ENCODE measurements at regions not wholly inside any gene's neighbourhood (a gene's known extent, or its start where the extent isn't known, plus 50 kb on each side); places are given as distances from the start of the nearest gene placed in this dataset.

GRCh38 chr11:95545116-95545875, 244.3 kb downstream of the FAM76B start:
- DNase-seq, result no peak

DNA sequence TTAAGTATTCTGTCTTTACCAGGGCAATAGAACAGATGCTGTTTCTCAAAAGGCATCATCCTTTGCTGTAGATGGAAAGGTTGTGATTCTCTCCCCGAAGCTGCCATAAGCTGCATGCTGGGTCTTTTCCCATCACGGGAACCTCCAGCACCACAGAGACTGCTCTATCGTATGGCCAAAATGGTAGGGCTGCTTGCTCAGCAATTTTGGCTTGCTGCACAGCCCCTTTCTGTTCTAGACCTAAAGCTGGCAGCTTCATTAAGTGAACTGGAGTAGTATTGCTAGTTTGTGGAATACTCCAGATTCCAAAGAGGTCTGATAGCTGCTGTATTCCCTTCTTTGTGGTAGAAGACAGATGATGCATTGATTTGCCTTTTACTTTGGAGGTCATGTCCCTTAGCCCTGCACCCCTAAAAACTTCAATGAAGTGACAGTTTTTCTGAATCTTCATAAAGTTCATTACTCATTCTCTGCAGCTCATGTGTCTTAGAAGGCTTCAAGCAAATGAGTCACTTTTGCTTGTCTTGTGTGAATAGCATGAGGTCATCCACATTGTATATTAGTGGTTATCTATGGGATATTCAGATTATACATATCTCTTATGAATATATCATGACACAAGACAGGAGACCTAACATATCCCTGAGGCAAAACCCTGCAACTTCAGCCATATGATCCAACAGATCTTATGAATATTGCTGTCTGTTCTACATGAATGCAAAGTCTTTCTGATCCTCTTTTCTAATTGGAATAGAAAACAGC, 245.3 kb downstream of the FAM76B start:
- no peak for DNase-seq

DNA sequence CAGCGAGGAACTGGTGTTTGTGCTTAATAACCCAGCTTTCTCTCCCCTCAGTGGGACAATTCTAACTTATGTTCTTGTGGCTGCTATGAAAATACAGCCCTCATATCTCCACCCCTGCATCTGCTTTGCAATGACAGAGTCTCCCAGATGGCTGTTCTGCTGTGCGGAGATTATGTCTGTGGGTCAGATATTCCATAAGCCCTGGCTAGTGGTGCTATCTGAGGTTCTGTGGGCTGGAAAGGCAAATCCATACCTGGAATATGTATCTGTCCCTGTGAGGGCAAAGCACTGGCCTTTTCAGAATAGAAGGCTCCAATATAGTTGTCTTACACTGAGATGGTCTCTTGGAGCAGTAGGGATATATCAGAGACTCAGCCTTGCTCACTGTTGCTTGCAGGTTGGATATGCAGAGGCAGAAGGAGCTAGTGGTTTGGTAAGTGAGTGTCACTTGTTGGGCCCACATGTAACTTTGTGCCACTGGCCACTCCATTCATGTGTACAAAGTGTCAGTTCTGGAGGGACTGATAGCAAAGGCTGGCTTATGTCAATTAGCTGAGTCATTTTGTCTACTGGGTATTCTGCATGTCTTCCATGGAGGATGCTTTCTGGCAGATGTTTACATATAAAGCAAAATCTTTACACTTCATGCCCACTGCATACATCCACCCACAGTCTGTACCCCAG, 246.6 kb downstream of the FAM76B start:
- DNase-seq, result no peak

DNA sequence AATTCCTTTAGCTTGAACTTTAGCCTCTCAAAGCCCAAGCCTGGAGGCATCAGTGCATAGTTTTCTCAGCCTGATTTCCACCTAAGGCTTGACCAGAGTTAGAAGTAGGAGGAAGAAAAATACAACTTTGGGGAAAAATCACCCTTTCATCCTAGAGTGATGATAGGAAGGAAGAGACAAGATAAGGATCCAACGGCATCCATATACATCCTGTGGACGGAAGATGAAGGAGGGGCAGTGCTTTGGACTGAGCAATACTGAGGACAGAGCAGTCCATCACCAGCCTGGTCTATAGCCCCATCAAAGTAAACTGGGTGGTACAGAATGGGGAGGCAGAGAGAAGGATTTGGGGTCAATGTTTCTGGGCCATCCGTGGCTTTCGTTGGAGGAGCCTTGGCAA, 247.9 kb downstream of the FAM76B start:
- no peak for DNase-seq

GRCh38 chr11:95536047-95536690, 253.4 kb downstream of the FAM76B start:
- DNase-seq, result no peak

GRCh38 chr11:95534809-95535208, 254.8 kb downstream of the FAM76B start:
- DNase-seq, result no peak

GRCh38 chr11:95534226-95534625, 255.4 kb downstream of the FAM76B start:
- no peak for DNase-seq

DNA sequence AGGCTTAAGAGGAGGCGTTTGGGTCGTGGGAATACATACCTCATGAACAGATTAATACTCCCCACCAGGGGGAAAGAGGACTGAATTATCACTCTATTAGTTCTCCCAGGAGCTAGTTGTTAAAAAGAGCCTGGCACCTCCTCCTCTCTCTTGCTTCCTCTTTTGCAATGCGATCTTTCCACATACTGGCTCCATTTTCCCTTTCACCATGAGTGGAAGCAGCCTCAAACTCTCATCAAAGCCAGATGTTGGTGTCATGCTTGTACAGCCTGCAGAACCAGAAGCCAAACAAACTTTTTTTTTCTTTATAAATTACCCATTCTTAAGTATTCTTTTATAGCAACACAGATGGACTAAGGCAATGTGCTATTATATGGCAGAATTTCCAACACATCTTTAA, 258.5 kb downstream of the FAM76B start:
- DNase-seq, result no peak

DNA sequence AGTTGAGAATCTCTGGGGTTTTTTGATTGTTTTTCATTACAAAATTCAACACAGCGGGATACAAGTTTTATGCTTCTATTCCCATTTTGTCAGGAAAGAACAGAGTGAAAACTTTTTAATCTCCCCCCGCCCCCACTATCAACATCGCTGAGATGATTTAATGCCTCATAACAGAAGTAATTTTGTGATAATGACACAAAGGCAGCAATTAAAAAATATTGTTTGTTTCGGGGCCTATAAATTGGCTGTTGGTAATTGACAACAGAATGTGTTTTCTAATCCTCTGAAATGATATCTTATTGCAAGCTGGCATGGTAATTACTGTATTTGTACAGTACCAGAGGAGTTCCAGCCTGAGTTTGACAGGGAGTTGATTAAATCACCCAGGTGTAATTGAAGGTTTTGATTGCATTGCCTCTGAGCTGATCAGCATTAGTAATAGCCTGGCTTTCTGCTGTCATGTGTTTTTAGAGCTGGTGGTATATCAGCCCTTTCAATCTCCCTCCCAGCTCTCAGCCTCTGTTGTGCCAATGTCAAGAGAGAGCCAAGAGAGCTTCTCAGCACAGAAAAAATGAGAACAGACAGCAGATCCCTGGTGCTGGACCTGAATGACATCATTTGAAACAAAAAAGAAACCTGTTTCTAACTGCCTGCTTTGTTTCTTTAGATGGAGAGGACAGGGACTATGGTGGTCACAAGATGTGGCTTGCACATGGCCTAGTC, 265.1 kb downstream of the FAM76B start:
- DNase-seq, result no peak

- no peak for DNase-seq
These were observed 266.7 kb downstream of the FAM76B start for GRCh38 chr11:95522874-95523273.

DNA sequence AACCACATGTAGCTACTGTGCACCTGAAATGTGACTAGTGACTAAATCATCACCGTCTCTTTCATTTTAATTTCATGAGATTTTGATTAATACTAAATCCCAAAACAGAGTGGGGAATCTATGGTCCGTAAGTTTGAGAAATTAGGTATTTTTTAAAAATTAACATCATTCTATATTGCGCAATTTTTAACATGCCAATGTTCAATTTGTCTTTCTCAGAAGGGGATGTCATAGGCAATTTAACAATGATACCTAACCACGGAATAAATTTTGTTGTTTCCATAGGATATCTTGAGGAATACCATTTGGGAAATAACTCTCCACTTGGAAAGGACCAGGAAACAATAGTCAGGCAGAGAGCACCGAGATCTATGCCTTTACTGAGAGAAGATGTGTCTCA, 267.7 kb downstream of the FAM76B start:
- DNase-seq, result no peak

GRCh38 chr11:95521133-95521542, 268.4 kb downstream of the FAM76B start:
- DNase-seq, result peak; percentile 99

- DNase-seq, result no peak
These were observed 269.0 kb downstream of the FAM76B start for GRCh38 chr11:95520369-95521132.

GRCh38 chr11:95519912-95520311, 269.7 kb downstream of the FAM76B start:
- no peak for DNase-seq

DNA sequence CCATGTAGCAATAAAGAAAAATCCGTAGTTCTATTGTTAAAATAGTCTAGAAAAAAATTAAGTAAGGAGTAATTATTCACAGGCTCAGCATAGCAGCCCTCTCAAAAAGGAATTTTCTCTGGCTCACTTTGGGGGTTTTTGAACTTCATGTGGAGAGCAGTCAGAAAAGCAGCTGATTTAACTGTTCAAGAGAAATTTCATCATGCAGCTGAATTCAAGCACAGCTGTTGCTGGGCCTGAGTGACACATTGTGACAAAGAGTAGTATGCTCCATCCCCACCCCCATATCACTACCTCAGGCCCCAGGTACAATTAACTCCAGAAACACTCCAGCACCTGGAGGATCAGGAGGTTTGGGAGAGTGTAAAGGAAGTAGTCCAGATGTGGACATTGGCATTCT, 272.1 kb downstream of the FAM76B start:
- no peak for DNase-seq

DNA sequence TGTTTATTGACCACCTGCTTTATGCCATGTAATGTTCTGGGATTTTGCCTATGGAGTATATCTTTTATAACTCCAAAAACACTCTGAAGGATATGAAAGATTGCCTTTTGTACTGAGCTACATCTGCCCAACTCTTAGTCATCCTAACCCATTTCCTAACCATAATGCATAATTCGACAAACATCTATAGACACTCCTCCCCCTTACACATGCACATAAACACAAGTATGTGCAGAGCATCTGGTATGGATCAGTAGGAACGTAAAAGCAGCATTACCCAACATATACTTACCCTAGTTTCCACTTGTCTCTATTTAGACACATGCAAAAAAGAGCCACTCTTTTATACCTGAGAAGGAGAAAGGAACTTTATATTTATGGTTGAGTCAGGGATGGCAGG, 272.8 kb downstream of the FAM76B start:
- DNase-seq, result no peak

- DNase-seq, result no peak
These were observed 273.4 kb downstream of the FAM76B start for GRCh38 chr11:95516175-95516574.

DNA sequence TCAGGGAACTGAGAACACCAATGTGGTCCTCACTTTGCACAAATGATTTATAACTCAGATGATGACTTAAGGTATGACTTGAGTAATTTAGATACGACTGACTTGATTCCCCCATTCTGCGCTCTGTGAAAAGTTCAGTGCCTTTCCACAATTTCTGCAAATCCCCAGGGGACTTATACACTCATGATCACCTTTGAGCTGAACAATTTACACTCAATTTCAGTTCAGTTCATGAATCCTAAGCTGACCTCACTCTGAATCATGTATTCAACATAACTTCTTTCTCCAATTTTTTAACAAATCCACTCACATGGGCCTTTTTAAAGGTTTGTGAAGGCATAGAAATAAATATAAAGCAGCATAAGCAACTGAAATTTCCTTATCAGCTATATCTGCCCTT, 274.2 kb downstream of the FAM76B start:
- no peak for DNase-seq

GRCh38 chr11:95514416-95515110, 275.0 kb downstream of the FAM76B start:
- DNase-seq, result no peak

DNA sequence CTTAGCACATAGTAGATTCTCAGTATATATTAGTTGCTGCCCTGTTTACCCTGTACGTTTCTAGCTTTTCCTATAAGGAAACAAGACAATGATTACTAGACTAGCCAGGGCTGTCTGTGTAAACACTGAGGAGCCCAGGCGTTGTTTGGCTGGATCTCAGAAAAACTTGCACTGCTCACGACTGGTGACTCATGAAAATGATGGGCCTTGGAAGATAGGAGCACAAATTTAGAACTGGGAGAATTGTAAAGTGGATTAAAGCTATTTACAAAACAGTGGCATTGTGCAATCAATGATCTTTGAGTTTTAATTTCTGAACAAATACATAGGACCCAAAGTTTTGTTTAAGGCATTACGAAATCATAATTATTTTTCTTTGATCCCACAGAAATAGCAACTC, 276.9 kb downstream of the FAM76B start:
- DNase-seq, result no peak

DNA sequence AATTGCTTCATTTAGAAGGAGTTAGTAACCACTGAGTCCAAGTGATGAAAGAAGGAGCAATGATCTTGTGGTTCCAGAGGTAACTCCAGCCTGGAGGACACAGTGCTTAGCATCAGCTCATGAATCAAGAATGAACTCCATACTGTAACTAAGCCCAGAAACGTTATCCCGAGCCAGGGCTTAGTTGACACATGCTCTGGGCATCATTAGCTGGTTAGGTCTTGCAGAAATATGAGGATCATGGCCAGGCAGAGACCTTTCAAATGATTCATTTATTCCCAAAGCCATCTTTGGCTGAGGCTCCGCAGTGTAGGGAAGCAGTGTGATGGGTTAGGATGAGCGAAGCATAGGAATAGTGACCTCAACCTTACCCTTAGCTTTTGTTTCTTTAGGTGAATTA, 277.4 kb downstream of the FAM76B start:
- DNase-seq, result no peak
